A549 (cell line): ENCODE measurements at regions not wholly inside any gene's neighbourhood (a gene's known extent, or its start where the extent isn't known, plus 50 kb on each side); places are given as distances from the start of the nearest gene placed in this dataset.

ENCODE experiments used
- ATAC-seq, 2 experiments: fragments of 200-7000 bp in 1 of 2; fragments of >200 bp in 1 of 2; cut with Nextera tagmentation in 1 of 2; cut with Tn5 transposase in 1 of 2; 3 replicates each; pipeline versions ENCODE4 v1.8.0 to v1.9.1; 2018 to 2020; ENCODE audit warnings: mild to moderate bottlenecking in 1 of 2, moderate library complexity in 1 of 2
- CTCF ChIA-PET: fragments of 300-600 bp; sonication (Branson Sonifier 250); formaldehyde crosslinking; extraction: SDS; loops from one replicate; lab custom pipeline; 2021; ENCODE audit warnings: antibody characterized with exemption, inconsistent platforms; lab: Yijun Ruan, JAX
- POLR2A ChIA-PET: fragments of 350-600 bp; formaldehyde crosslinking; extraction: SDS; loops from one replicate; lab custom pipeline; 2021; ENCODE audit warnings: antibody characterized with exemption, inconsistent platforms; lab: Yijun Ruan, JAX
- DNase-seq, 2 experiments: peaks; one replicate each; pipeline versions ENCODE4 v3.0.0 to v3.0.0-alpha.2; 2011 to 2016; ENCODE audit warnings: low read depth in 1 of 2, low spot score in 1 of 2
- FAIRE-seq: peaks from 2 replicates; lab custom pipeline; 2011; peaks lifted over from hg19 to GRCh38; lab: Jason Lieb, UNC
- H3K27ac ChIP-seq, 2 experiments: fragments of >200 bp; sonication (Bioruptor Twin); formaldehyde crosslinking; 3 replicates each; pipeline ENCODE4 v1.5.1; 2016 to 2017
- H3K4me1 ChIP-seq: fragments of >200 bp; sonication (Bioruptor Twin); formaldehyde crosslinking; 3 replicates; pipeline ENCODE4 v1.6.1; 2016
- H3K4me2 ChIP-seq: fragments of >200 bp; sonication (Bioruptor Twin); formaldehyde crosslinking; 3 replicates; pipeline ENCODE4 v1.6.1; 2016
- H3K4me3 ChIP-seq: fragments of >200 bp; sonication (Bioruptor Twin); formaldehyde crosslinking; 3 replicates; pipeline ENCODE4 v1.5.1; 2016
- H3K9me3 ChIP-seq: fragments of >200 bp; sonication (Bioruptor Twin); formaldehyde crosslinking; 3 replicates; pipeline ENCODE4 v1.6.1; 2016
- CBX2 ChIP-seq: fragments of 200-600 bp; sonication (generic); IDR thresholded peaks from 2 replicates; pipeline ENCODE4 v1.6.1; 2016; ENCODE audit warnings: low read depth, mild to moderate bottlenecking, borderline replicate concordance
- FOSL2 ChIP-seq, 2 experiments: fragments of 450-650 bp in 1 of 2; fragments of >200 bp in 1 of 2; sonication (Bioruptor Twin) in 1 of 2; formaldehyde crosslinking; IDR thresholded peaks; 2 replicates each; pipeline versions ENCODE4 v1.5.0 to v1.6.1; 2016 to 2020; ENCODE audit warnings: mild to moderate bottlenecking in 1 of 2, moderate library complexity in 1 of 2
- HOXB13 ChIP-seq: fragments of 250-450 bp; sonication (Bioruptor Pico); IDR thresholded peaks from 2 replicates; pipeline ENCODE4 v1.5.0; 2020; ENCODE audit warnings: low read depth, mild to moderate bottlenecking, moderate library complexity
- KDM5A ChIP-seq: fragments of 200-600 bp; sonication (generic); IDR thresholded peaks from 2 replicates; pipeline ENCODE4 v1.6.1; 2016; ENCODE audit warnings: antibody characterized with exemption, mild to moderate bottlenecking
- MAFK ChIP-seq: fragments of 450-650 bp; IDR thresholded peaks from 2 replicates; pipeline ENCODE4 v1.6.1; 2014; ENCODE audit not compliant: partially characterized antibody
- PHF8 ChIP-seq: fragments of 200-600 bp; sonication (generic); IDR thresholded peaks from 2 replicates; pipeline ENCODE4 v1.6.1; 2016; ENCODE audit warnings: low read depth, mild to moderate bottlenecking, antibody characterized with exemption, moderate library complexity, borderline replicate concordance
- POLR2AphosphoS2 ChIP-seq: conservative IDR thresholded peaks from 2 replicates; pipeline ENCODE4 v1.6.1; 2012; ENCODE audit warnings: low read length, improper control_type of control experiment, inconsistent platforms
- RARB ChIP-seq: fragments of 250-450 bp; sonication (Bioruptor Pico); IDR thresholded peaks from 2 replicates; pipeline ENCODE4 v1.8.0; 2021; ENCODE audit warnings: mild to moderate bottlenecking, moderate library complexity
- SREBF2 ChIP-seq: fragments of 450-650 bp; IDR thresholded peaks from 2 replicates; pipeline ENCODE4 v1.6.1; 2014; ENCODE audit warnings: mild to moderate bottlenecking, moderate library complexity
- WGBS: methylation state at CpG from one replicate; pipeline ENCODE4 v1.1.6; 2017; ENCODE audit errors: missing lambda C conversion rate; 5-methylcytosine and 5-hydroxymethylcytosine counted together
- TF ChIP-seq, protein P1 (sequence below): fragments of 250-450 bp; sonication (Bioruptor Pico); IDR thresholded peaks from 2 replicates; pipeline ENCODE4 v1.5.0; 2021; ENCODE audit warnings: mild to moderate bottlenecking, moderate library complexity, borderline replicate concordance
- TF ChIP-seq, protein P2 (sequence below): IDR thresholded peaks from 2 replicates; pipeline ENCODE4 v1.6.1; 2012; ENCODE audit warnings: low read depth, borderline replicate concordance
- TF ChIP-seq, protein P3 (sequence below): fragments of 200-600 bp; sonication (generic); IDR thresholded peaks from 2 replicates; pipeline ENCODE4 v1.6.1; 2016; ENCODE audit warnings: antibody characterized with exemption, mild to moderate bottlenecking, moderate library complexity
- TF ChIP-seq, protein P4 (sequence below): fragments of 150-350 bp; IDR thresholded peaks from 2 replicates; pipeline ENCODE4 v1.6.1; 2014; ENCODE audit warnings: low read depth, mild to moderate bottlenecking, low read length

DNA sequence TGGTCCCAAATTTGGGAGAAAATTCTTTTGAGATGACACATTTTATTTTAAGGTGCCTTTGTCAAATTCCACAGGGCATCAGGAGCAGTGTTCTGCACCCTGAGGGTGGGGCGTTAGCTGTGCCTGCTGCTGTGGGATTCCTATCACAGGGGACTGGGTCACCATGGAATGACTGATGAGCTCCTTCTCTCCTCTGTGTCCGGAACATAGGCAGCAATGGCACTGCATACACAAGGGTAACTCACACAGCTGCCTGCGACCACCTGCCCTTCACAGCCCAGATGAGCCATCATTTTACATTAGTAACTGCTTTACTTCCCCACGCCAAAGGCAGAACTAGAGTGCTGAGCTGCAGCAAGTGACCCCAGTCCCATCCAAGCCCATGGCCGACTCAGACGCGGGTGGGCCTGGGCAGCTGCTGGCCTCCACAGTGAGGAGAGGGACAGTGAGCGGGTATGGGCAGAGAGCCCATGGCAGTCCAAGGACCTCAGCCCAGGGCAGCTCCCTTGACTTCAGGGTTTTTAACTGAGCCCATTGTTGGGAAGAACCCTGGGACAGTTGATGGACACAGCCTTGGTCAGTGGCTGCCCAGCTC lies 93.7 kb downstream of the GADD45G start:
- Histone ChIP-seq H3K4me2 (no peak overlapping the region), H3K4me1 (no peaks in the 10 kb centered on the region), H3K27ac (no peak overlapping the region), H3K9me3 (no peaks in the 10 kb centered on the region), H3K4me3 (no peak overlapping the region)
- FAIRE-seq (no peak), DNase-seq (no peak), ATAC-seq (no peak)
- ChIA-PET POLR2A (no interaction called here), CTCF (no interaction called here)
- no peak for TF ChIP-seq POLR2AphosphoS2
- TF ChIP-seq, protein P1, sequence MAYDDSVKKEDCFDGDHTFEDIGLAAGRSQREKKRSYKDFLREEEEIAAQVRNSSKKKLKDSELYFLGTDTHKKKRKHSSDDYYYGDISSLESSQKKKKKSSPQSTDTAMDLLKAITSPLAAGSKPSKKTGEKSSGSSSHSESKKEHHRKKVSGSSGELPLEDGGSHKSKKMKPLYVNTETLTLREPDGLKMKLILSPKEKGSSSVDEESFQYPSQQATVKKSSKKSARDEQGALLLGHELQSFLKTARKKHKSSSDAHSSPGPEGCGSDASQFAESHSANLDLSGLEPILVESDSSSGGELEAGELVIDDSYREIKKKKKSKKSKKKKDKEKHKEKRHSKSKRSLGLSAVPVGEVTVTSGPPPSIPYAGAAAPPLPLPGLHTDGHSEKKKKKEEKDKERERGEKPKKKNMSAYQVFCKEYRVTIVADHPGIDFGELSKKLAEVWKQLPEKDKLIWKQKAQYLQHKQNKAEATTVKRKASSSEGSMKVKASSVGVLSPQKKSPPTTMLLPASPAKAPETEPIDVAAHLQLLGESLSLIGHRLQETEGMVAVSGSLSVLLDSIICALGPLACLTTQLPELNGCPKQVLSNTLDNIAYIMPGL: no peak
- no peak for TF ChIP-seq CBX2
- TF ChIP-seq SREBF2: no peak
- TF ChIP-seq RARB (CRISPR knock-in tag): no peak
- no peak for TF ChIP-seq MAFK
- no peak for TF ChIP-seq HOXB13
- WGBS: 47% methylated on average over 8 of the region's 8 CpGs

DNA sequence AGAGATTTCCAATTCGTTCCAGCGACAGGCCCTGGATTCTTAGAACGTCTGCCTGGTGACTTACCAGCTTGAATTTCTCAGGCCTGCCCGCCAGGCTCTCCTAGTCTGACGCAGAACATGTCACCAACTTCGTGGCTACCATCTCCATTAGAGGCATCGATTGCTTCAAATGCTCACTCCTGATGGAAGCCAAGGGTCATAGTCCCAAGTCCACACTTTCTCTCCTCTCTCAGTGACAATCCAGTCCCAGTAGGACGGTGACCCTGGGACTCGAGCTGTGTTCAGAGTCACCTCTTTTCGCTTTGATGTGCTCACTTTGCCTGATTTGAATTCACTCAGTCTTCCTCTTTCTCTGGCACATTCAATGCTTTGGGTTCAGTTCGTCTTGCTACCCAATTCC lies 94.8 kb downstream of the GADD45G start:
- WGBS: 36% methylated on average over 11 of the region's 11 CpGs
- CTCF ChIA-PET: interaction anchor here (0.7 to 1.3 kb wide), 3 partner anchors 9 to 39 kb away, joined by 4 to 5 read pairs (median 4); no protein-coding TSS in a partner anchor
- Histone ChIP-seq H3K27ac (no peak overlapping the region), H3K4me3 (no peak overlapping the region), H3K9me3 (no peaks in the 10 kb centered on the region), H3K4me2 (no peak overlapping the region), H3K4me1 (no peaks in the 10 kb centered on the region)
- TF ChIP-seq PHF8 (no peak), KDM5A (no peak), SREBF2 (no peak)
- TF ChIP-seq, protein P2, sequence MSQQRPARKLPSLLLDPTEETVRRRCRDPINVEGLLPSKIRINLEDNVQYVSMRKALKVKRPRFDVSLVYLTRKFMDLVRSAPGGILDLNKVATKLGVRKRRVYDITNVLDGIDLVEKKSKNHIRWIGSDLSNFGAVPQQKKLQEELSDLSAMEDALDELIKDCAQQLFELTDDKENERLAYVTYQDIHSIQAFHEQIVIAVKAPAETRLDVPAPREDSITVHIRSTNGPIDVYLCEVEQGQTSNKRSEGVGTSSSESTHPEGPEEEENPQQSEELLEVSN: no peak
- ATAC-seq (no peak), FAIRE-seq (no peak), DNase-seq (no peak)
- POLR2A ChIA-PET: no interaction called here

DNA sequence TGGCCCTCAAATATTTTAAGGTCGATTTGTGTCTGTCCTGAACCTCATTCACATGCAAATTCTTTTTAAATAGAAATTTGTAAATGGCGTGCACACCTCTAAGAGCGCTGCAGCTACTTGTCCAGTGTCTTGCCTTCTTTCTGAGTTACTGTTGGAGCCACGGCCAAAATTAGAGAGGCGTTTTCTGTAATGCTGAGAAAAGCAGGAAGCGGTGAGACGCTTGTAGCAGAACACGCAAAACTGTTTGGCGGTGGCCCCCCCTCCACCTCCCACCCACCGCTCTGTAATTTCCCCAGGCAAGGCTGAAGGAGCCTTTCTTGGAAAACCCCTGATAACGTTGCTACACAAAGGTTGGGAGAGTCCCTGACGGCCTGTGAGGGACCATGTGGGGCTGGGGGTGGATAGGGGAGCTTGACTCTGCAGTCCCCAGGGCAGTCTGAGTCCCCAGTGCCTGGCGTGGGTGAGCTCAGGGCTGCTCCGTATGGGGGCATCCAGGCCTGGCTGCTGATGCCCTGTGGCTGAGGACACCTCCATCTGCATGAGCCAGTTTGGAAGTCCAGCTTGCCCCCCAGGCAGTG lies 96.5 kb downstream of the GADD45G start:
- CTCF ChIA-PET: interaction anchor here (0.7 to 1.4 kb wide), 2 partner anchors 14 to 97 kb away, joined by 3 read pairs; no protein-coding TSS in a partner anchor
- H3K4me3 ChIP-seq: no peak overlapping the region
- TF ChIP-seq PHF8: no peak
- TF ChIP-seq, protein P3, sequence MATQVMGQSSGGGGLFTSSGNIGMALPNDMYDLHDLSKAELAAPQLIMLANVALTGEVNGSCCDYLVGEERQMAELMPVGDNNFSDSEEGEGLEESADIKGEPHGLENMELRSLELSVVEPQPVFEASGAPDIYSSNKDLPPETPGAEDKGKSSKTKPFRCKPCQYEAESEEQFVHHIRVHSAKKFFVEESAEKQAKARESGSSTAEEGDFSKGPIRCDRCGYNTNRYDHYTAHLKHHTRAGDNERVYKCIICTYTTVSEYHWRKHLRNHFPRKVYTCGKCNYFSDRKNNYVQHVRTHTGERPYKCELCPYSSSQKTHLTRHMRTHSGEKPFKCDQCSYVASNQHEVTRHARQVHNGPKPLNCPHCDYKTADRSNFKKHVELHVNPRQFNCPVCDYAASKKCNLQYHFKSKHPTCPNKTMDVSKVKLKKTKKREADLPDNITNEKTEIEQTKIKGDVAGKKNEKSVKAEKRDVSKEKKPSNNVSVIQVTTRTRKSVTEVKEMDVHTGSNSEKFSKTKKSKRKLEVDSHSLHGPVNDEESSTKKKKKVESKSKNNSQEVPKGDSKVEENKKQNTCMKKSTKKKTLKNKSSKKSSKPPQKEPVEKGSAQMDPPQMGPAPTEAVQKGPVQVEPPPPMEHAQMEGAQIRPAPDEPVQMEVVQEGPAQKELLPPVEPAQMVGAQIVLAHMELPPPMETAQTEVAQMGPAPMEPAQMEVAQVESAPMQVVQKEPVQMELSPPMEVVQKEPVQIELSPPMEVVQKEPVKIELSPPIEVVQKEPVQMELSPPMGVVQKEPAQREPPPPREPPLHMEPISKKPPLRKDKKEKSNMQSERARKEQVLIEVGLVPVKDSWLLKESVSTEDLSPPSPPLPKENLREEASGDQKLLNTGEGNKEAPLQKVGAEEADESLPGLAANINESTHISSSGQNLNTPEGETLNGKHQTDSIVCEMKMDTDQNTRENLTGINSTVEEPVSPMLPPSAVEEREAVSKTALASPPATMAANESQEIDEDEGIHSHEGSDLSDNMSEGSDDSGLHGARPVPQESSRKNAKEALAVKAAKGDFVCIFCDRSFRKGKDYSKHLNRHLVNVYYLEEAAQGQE: no peak
- TF ChIP-seq, protein P4, sequence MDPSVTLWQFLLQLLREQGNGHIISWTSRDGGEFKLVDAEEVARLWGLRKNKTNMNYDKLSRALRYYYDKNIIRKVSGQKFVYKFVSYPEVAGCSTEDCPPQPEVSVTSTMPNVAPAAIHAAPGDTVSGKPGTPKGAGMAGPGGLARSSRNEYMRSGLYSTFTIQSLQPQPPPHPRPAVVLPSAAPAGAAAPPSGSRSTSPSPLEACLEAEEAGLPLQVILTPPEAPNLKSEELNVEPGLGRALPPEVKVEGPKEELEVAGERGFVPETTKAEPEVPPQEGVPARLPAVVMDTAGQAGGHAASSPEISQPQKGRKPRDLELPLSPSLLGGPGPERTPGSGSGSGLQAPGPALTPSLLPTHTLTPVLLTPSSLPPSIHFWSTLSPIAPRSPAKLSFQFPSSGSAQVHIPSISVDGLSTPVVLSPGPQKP: no peak
- no peak for TF ChIP-seq FOSL2 (IDR thresholded peaks at IDR 0.05)
- no peak for TF ChIP-seq FOSL2 (CRISPR knock-in tag; IDR thresholded peaks at IDR 0.05)
- no peak overlapping the region for H3K27ac ChIP-seq
- no peak overlapping the region for H3K4me2 ChIP-seq
- H3K9me3 ChIP-seq: no peaks in the 10 kb centered on the region
- no peaks in the 10 kb centered on the region for H3K4me1 ChIP-seq
- FAIRE-seq (no peak), DNase-seq (no peak), ATAC-seq (no peak)
- POLR2A ChIA-PET: no interaction called here
- WGBS: 56% methylated on average over 12 of the region's 14 CpGs
